ENCODE measurements at regions not wholly inside any gene's neighbourhood (a gene's known extent, or its start where the extent isn't known, plus 50 kb on each side); places are given as distances from the start of the nearest gene placed in this dataset.
"Not testable (repeated sequence)": the region's sequence is repeated elsewhere in the genome, so short reads cannot be mapped to it uniquely, and the experiment has no call there.

- no peak overlapping the region for H3K27ac Mint-ChIP-seq
- H3K36me3 Mint-ChIP-seq = no peaks in the 10 kb centered on the region
- no peak overlapping the region for H3K4me3 Mint-ChIP-seq
- ATAC-seq (ENCODE audit: low read depth in 2 of 2) (no peak), DNase-seq (no peak)
- peaks cover 0 to 2% (median 0%) of the 10 kb centered on the region in 7 donors for H3K9me3 Mint-ChIP-seq
- H3K4me1 Mint-ChIP-seq = no peaks in the 10 kb centered on the region
- no peaks in the 10 kb centered on the region for H3K27me3 Mint-ChIP-seq
These were observed 470.9 kb downstream of the LRRIQ3 start for GRCh38 chr1:73727036-73727435.

- Mint-ChIP-seq H3K36me3 (no peaks in the 10 kb centered on the region), H3K4me1 (no peaks in the 10 kb centered on the region), H3K9me3 (peaks cover 0 to 2% (median 0%) of the 10 kb centered on the region in 7 donors), H3K27ac (no peak overlapping the region), H3K4me3 (no peak overlapping the region), H3K27me3 (no peaks in the 10 kb centered on the region)
- no peak for DNase-seq
- no peak for ATAC-seq (ENCODE audit: low read depth in 2 of 2)
These were observed 475.9 kb downstream of the LRRIQ3 start for GRCh38 chr1:73722055-73722454.

- Mint-ChIP-seq H3K4me1 (no peaks in the 10 kb centered on the region), H3K9me3 (peaks cover 0 to 8% (median 2%) of the 10 kb centered on the region in 7 donors), H3K4me3 (no peak overlapping the region), H3K27me3 (no peaks in the 10 kb centered on the region), H3K27ac (no peak overlapping the region), H3K36me3 (no peaks in the 10 kb centered on the region)
- DNase-seq = no peak
- ATAC-seq (ENCODE audit: low read depth in 2 of 2) = no peak
These were observed 480.0 kb downstream of the LRRIQ3 start for GRCh38 chr1:73717976-73718375.

- Mint-ChIP-seq H3K27ac (no peak overlapping the region), H3K4me1 (no peaks in the 10 kb centered on the region), H3K27me3 (no peaks in the 10 kb centered on the region), H3K9me3 (peaks cover 0 to 6% (median 0%) of the 10 kb centered on the region in 7 donors), H3K36me3 (no peaks in the 10 kb centered on the region), H3K4me3 (no peak overlapping the region)
- ATAC-seq (ENCODE audit: low read depth in 2 of 2) = no peak
- no peak for DNase-seq
These were observed 486.9 kb downstream of the LRRIQ3 start for GRCh38 chr1:73711089-73711488.

GRCh38 chr1:73701826-73702225, 496.1 kb downstream of the LRRIQ3 start:
- Mint-ChIP-seq H3K4me1 (no peaks in the 10 kb centered on the region), H3K9me3 (no peaks in the 10 kb centered on the region), H3K27me3 (no peaks in the 10 kb centered on the region), H3K4me3 (no peak overlapping the region), H3K27ac (no peak overlapping the region), H3K36me3 (no peaks in the 10 kb centered on the region)
- no peak for ATAC-seq (ENCODE audit: low read depth in 2 of 2)
- no peak for DNase-seq

GRCh38 chr1:73676186-73676585, 521.8 kb downstream of the LRRIQ3 start:
- H3K4me1 Mint-ChIP-seq = no peaks in the 10 kb centered on the region
- H3K9me3 Mint-ChIP-seq = no peaks in the 10 kb centered on the region
- no peak overlapping the region for H3K4me3 Mint-ChIP-seq
- H3K27ac Mint-ChIP-seq = no peak overlapping the region
- ATAC-seq (ENCODE audit: low read depth in 2 of 2) (no peak), DNase-seq (no peak)
- no peaks in the 10 kb centered on the region for H3K27me3 Mint-ChIP-seq
- no peaks in the 10 kb centered on the region for H3K36me3 Mint-ChIP-seq

GRCh38 chr1:73674945-73675561, 522.9 kb downstream of the LRRIQ3 start:
- DNase-seq (no peak), ATAC-seq (ENCODE audit: low read depth in 2 of 2) (peak in 1 of 2 donors; percentile 32)
- Mint-ChIP-seq H3K36me3 (no peaks in the 10 kb centered on the region), H3K9me3 (no peaks in the 10 kb centered on the region), H3K4me3 (no peak overlapping the region), H3K4me1 (no peaks in the 10 kb centered on the region), H3K27ac (no peak overlapping the region), H3K27me3 (no peaks in the 10 kb centered on the region)

GRCh38 chr1:73673971-73674370, 524.0 kb downstream of the LRRIQ3 start:
- H3K4me3 Mint-ChIP-seq = no peak overlapping the region
- ATAC-seq (ENCODE audit: low read depth in 2 of 2) (no peak), DNase-seq (no peak)
- no peaks in the 10 kb centered on the region for H3K36me3 Mint-ChIP-seq
- H3K9me3 Mint-ChIP-seq = peaks cover 0 to 3% (median 0%) of the 10 kb centered on the region in 7 donors
- H3K4me1 Mint-ChIP-seq = no peaks in the 10 kb centered on the region
- H3K27ac Mint-ChIP-seq = no peak overlapping the region
- H3K27me3 Mint-ChIP-seq = no peaks in the 10 kb centered on the region

- H3K9me3 Mint-ChIP-seq = peaks cover 0 to 10% (median 0%) of the 10 kb centered on the region in 7 donors
- no peaks in the 10 kb centered on the region for H3K27me3 Mint-ChIP-seq
- no peak overlapping the region for H3K27ac Mint-ChIP-seq
- no peak for DNase-seq
- no peak overlapping the region for H3K4me3 Mint-ChIP-seq
- no peaks in the 10 kb centered on the region for H3K4me1 Mint-ChIP-seq
- no peaks in the 10 kb centered on the region for H3K36me3 Mint-ChIP-seq
- no peak for ATAC-seq (ENCODE audit: low read depth in 2 of 2)
These were observed 526.4 kb downstream of the LRRIQ3 start for GRCh38 chr1:73671530-73671929.

GRCh38 chr1:73667959-73668358, 530.0 kb downstream of the LRRIQ3 start:
- not testable (repeated sequence) for H3K4me1 Mint-ChIP-seq; H3K27me3 Mint-ChIP-seq; H3K36me3 Mint-ChIP-seq; ATAC-seq (ENCODE audit: low read depth in 2 of 2); H3K4me3 Mint-ChIP-seq; DNase-seq; H3K27ac Mint-ChIP-seq
- H3K9me3 Mint-ChIP-seq = peaks cover 0 to 13% (median 0%) of the 10 kb centered on the region in 7 donors

GRCh38 chr1:73662526-73662925, 535.5 kb downstream of the LRRIQ3 start:
- Mint-ChIP-seq H3K4me3 (no peak overlapping the region), H3K9me3 (peaks cover 0 to 13% (median 5%) of the 10 kb centered on the region in 7 donors), H3K27ac (no peak overlapping the region), H3K4me1 (no peaks in the 10 kb centered on the region), H3K27me3 (no peaks in the 10 kb centered on the region), H3K36me3 (no peaks in the 10 kb centered on the region)
- DNase-seq = no peak
- no peak for ATAC-seq (ENCODE audit: low read depth in 2 of 2)

GRCh38 chr1:73659136-73659535, 538.8 kb downstream of the LRRIQ3 start:
- no peak overlapping the region for H3K27ac Mint-ChIP-seq
- H3K9me3 Mint-ChIP-seq = peaks cover 0 to 7% (median 5%) of the 10 kb centered on the region in 7 donors
- H3K36me3 Mint-ChIP-seq = no peaks in the 10 kb centered on the region
- ATAC-seq (ENCODE audit: low read depth in 2 of 2) (no peak), DNase-seq (no peak)
- H3K4me1 Mint-ChIP-seq = no peaks in the 10 kb centered on the region
- no peak overlapping the region for H3K4me3 Mint-ChIP-seq
- H3K27me3 Mint-ChIP-seq = no peaks in the 10 kb centered on the region

GRCh38 chr1:73654714-73655113, 543.3 kb downstream of the LRRIQ3 start:
- H3K36me3 Mint-ChIP-seq = no peaks in the 10 kb centered on the region
- no peak for DNase-seq
- no peak overlapping the region for H3K27ac Mint-ChIP-seq
- H3K4me3 Mint-ChIP-seq = no peak overlapping the region
- no peaks in the 10 kb centered on the region for H3K4me1 Mint-ChIP-seq
- H3K27me3 Mint-ChIP-seq = no peaks in the 10 kb centered on the region
- H3K9me3 Mint-ChIP-seq = peaks cover 0 to 3% (median 2%) of the 10 kb centered on the region in 7 donors
- no peak for ATAC-seq (ENCODE audit: low read depth in 2 of 2)

- no peaks in the 10 kb centered on the region for H3K36me3 Mint-ChIP-seq
- no peak for ATAC-seq (ENCODE audit: low read depth in 2 of 2)
These were observed 553.8 kb downstream of the LRRIQ3 start for GRCh38 chr1:73644198-73644597.

GRCh38 chr1:73639494-73639893, 558.5 kb downstream of the LRRIQ3 start:
- Mint-ChIP-seq H3K27me3 (no peaks in the 10 kb centered on the region), H3K36me3 (peaks cover 0 to 5% of the 10 kb centered on the region in 2 donors), H3K4me3 (no peak overlapping the region), H3K27ac (no peak overlapping the region), H3K9me3 (peaks cover 0 to 3% (median 0%) of the 10 kb centered on the region in 7 donors), H3K4me1 (peaks cover 9 to 18% (median 10%) of the 10 kb centered on the region in 3 donors)
- ATAC-seq (ENCODE audit: low read depth in 2 of 2) (no peak), DNase-seq (no peak)

More at GRCh38 chr1:73644198-73644597, 553.8 kb downstream of the LRRIQ3 start:
- Mint-ChIP-seq H3K4me3 (no peak overlapping the region), H3K27me3 (no peaks in the 10 kb centered on the region), H3K27ac (no peak overlapping the region), H3K9me3 (peaks cover 0 to 1% (median 0%) of the 10 kb centered on the region in 7 donors), H3K4me1 (no peaks in the 10 kb centered on the region)
- DNase-seq = no peak

Measured in naive B cell (primary cell).